GM12878 (cell line): ENCODE measurements at regions not wholly inside any gene's neighbourhood (a gene's known extent, or its start where the extent isn't known, plus 50 kb on each side); places are given as distances from the start of the nearest gene placed in this dataset.

Experiments
- ATAC-seq: fragments of 200-7000 bp; cut with Tn5 transposase; 3 replicates; pipeline ENCODE4 v1.9.1; 2020; ENCODE audit warnings: mild to moderate bottlenecking, moderate library complexity
- BruUV-seq: library from RNA; stranded (reverse); fragments of 400-500 nt; replicated peaks from 2 replicates; lab custom pipeline; 2021; lab: Mats Ljungman, UMichigan
- CTCF ChIA-PET: fragments of 300-600 bp; sonication (Branson Sonifier 250); formaldehyde crosslinking; extraction: SDS; loops from one replicate; lab custom pipeline; 2021; ENCODE audit warnings: inconsistent platforms; lab: Yijun Ruan, JAX
- POLR2A ChIA-PET: fragments of 350-600 bp; formaldehyde crosslinking; extraction: SDS; loops from one replicate; lab custom pipeline; 2021; ENCODE audit warnings: inconsistent platforms; lab: Charles Lee
- RAD21 ChIA-PET: fragments of 300-600 bp; sonication (Branson Sonifier 250); formaldehyde crosslinking; loops from one replicate; lab custom pipeline; 2023; ENCODE audit warnings: antibody characterized with exemption; ENCODE audit not compliant: unreplicated experiment; lab: Charles Lee
- SMC1A ChIA-PET: fragments of 300-600 bp; sonication (Branson Sonifier 250); formaldehyde crosslinking; loops from one replicate; lab custom pipeline; 2023; ENCODE audit not compliant: unreplicated experiment, uncharacterized antibody; lab: Charles Lee
- DNase-seq: peaks from one replicate; pipeline ENCODE4 v3.0.0-alpha.2; 2011; ENCODE audit warnings: low read depth, low spot score
- FAIRE-seq: peaks from 3 replicates; lab custom pipeline; 2011; peaks lifted over from hg19 to GRCh38; lab: Jason Lieb, UNC
- H2AFZ ChIP-seq: 2 replicates; pipeline ENCODE4 v1.6.0; 2011; ENCODE audit warnings: low read depth, low read length, control low read depth; ENCODE audit not compliant: control insufficient read depth
- H3K27ac ChIP-seq: 2 replicates; pipeline ENCODE4 v1.5.1; 2011; ENCODE audit warnings: control low read depth; ENCODE audit not compliant: control insufficient read depth, insufficient read depth
- H3K27me3 ChIP-seq, 2 experiments: replicated peaks in 1 of 2; 2 replicates each; pipeline versions ENCODE4 v1.6.0 to v1.6.1; 2011; ENCODE audit warnings: low read length in 1 of 2; ENCODE audit not compliant: control insufficient read depth in 2 of 2, insufficient read depth in 2 of 2
- H3K36me3 ChIP-seq, 2 experiments: 2 replicates each; pipeline ENCODE4 v1.5.1; 2011; ENCODE audit warnings: low read length in 1 of 2; ENCODE audit not compliant: control insufficient read depth in 2 of 2, insufficient read depth in 2 of 2
- H3K4me1 ChIP-seq: 2 replicates; pipeline ENCODE4 v1.6.1; 2011; ENCODE audit warnings: mild to moderate bottlenecking, low read length, moderate library complexity, mixed read lengths; ENCODE audit not compliant: control insufficient read depth, insufficient read depth
- H3K4me2 ChIP-seq: 2 replicates; pipeline ENCODE4 v1.6.0; 2011; ENCODE audit warnings: control low read depth; ENCODE audit not compliant: control insufficient read depth, insufficient read depth
- H3K4me3 ChIP-seq: fragments of 200-600 bp; sonication (generic); 2 replicates; pipeline ENCODE4 v1.5.1; 2016
- H3K79me2 ChIP-seq: 2 replicates; pipeline ENCODE4 v1.6.0; 2011; ENCODE audit warnings: low read length; ENCODE audit not compliant: control insufficient read depth, insufficient read depth
- H3K9ac ChIP-seq: 2 replicates; pipeline ENCODE4 v1.8.0; 2011; ENCODE audit warnings: low read length, control low read depth, mixed read lengths; ENCODE audit not compliant: control insufficient read depth, insufficient read depth
- H3K9me3 ChIP-seq: replicated peaks from 3 replicates; pipeline ENCODE4 v1.5.1; 2011; ENCODE audit warnings: mild to moderate bottlenecking, low read length; ENCODE audit not compliant: control insufficient read depth, insufficient read depth
- H4K20me1 ChIP-seq: 2 replicates; pipeline ENCODE4 v1.6.0; 2011; ENCODE audit not compliant: control insufficient read depth, insufficient read depth
- ASH2L ChIP-seq: fragments of 300-600, 200-600 bp; sonication (generic); IDR thresholded peaks from 2 replicates; pipeline ENCODE4 v1.6.1; 2017; ENCODE audit warnings: low read depth, mild to moderate bottlenecking, borderline replicate concordance
- ATF2 ChIP-seq: IDR thresholded peaks from 2 replicates; pipeline ENCODE4 v1.6.1; 2012; ENCODE audit warnings: low read length, inconsistent platforms
- CREM ChIP-seq: IDR thresholded peaks from 2 replicates; pipeline ENCODE4 v1.6.1; 2014; ENCODE audit warnings: antibody characterized with exemption, low read depth
- FOXK2 ChIP-seq: fragments of 450-650 bp; IDR thresholded peaks from 2 replicates; pipeline ENCODE4 v1.6.1; 2017; ENCODE audit warnings: mild to moderate bottlenecking, moderate library complexity
- HDGF ChIP-seq: fragments of 450-650 bp; IDR thresholded peaks from 2 replicates; pipeline ENCODE4 v1.6.1; 2016; ENCODE audit warnings: antibody characterized with exemption
- IRF4 ChIP-seq: IDR thresholded peaks from 2 replicates; pipeline ENCODE4 v1.6.1; 2011; ENCODE audit warnings: low read depth, low read length
- MAX ChIP-seq: IDR thresholded peaks from 2 replicates; pipeline ENCODE4 v1.6.1; 2012; ENCODE audit warnings: low read depth, low read length, improper control_type of control experiment
- NFXL1 ChIP-seq: fragments of 450-650 bp; IDR thresholded peaks from 2 replicates; pipeline ENCODE4 v1.6.1; 2017; ENCODE audit warnings: antibody characterized with exemption, mild to moderate bottlenecking, borderline replicate concordance
- NFYB ChIP-seq: IDR thresholded peaks from 2 replicates; pipeline ENCODE4 v1.6.1; 2011; ENCODE audit warnings: low read depth, mild to moderate bottlenecking, low read length, improper control_type of control experiment, moderate library complexity; ENCODE audit not compliant: insufficient read depth
- NR2C1 ChIP-seq: fragments of 450-650 bp; IDR thresholded peaks from 2 replicates; pipeline ENCODE4 v1.6.1; 2017; ENCODE audit warnings: antibody characterized with exemption, mild to moderate bottlenecking, moderate library complexity
- PKNOX1 ChIP-seq: fragments of 450-650 bp; IDR thresholded peaks from 2 replicates; pipeline ENCODE4 v1.6.1; 2016; ENCODE audit warnings: mild to moderate bottlenecking
- PRDM15 ChIP-seq: fragments of 450-650 bp; formaldehyde crosslinking; IDR thresholded peaks from 2 replicates; pipeline ENCODE4 v1.4.0; 2020; ENCODE audit warnings: mild to moderate bottlenecking, moderate library complexity
- SRF ChIP-seq, 2 experiments: IDR thresholded peaks; 2 replicates each; pipeline ENCODE4 v1.6.1; 2011; ENCODE audit warnings: low read depth in 2 of 2, low read length in 2 of 2, mild to moderate bottlenecking in 1 of 2, moderate library complexity in 1 of 2
- TBL1XR1 ChIP-seq: IDR thresholded peaks from 2 replicates; pipeline ENCODE4 v1.6.1; 2012; ENCODE audit warnings: low read depth, low read length, improper control_type of control experiment
- WRNIP1 ChIP-seq: IDR thresholded peaks from 2 replicates; pipeline ENCODE4 v1.6.1; 2011; ENCODE audit warnings: low read depth, low read length, improper control_type of control experiment, borderline replicate concordance
- ZBTB4 ChIP-seq: fragments of 450-650 bp; formaldehyde crosslinking; IDR thresholded peaks from 2 replicates; pipeline ENCODE4 v1.4.0; 2022; ENCODE audit warnings: mild to moderate bottlenecking, moderate library complexity
- ZNF24 ChIP-seq: fragments of 450-650 bp; IDR thresholded peaks from 2 replicates; pipeline ENCODE4 v1.6.1; 2017; ENCODE audit warnings: antibody characterized with exemption, mild to moderate bottlenecking
- WGBS: methylation state at CpG from one replicate; pipeline ENCODE4 v1.1.6; 2016; ENCODE audit warnings: low lambda C conversion rate; ENCODE audit not compliant: insufficient replicate concordance, insufficient coverage; ENCODE audit errors: missing lambda C conversion rate; 5-methylcytosine and 5-hydroxymethylcytosine counted together
- in situ Hi-C: fragments of 300-500 bp; cut with MboI; formaldehyde crosslinking; loops from 9 replicates; pipeline ENCODE4 v1.14.3; 2018; ENCODE audit warnings: mixed read lengths
- intact Hi-C: fragments of 100-400 bp; cut with micrococcal nuclease; formaldehyde crosslinking; loops from one replicate; pipeline ENCODE4 v1.14.2; 2022; ENCODE audit not compliant: unreplicated experiment

- Histone ChIP-seq H3K27me3 (no peaks in the 10 kb centered on the region), H3K9me3 (no peaks in the 10 kb centered on the region), H2AFZ (no peak overlapping the region), H3K4me2 (no peak overlapping the region), H3K4me3 (no peak overlapping the region), H3K9ac (no peak overlapping the region), H3K4me1 (no peaks in the 10 kb centered on the region), H3K79me2 (no peaks in the 10 kb centered on the region), H4K20me1 (no peaks in the 10 kb centered on the region), H3K36me3 (no peaks in the 10 kb centered on the region), H3K27ac (no peak overlapping the region)
- FAIRE-seq (no peak), DNase-seq (no peak), ATAC-seq (no peak)
- POLR2A ChIA-PET = no interaction called here
- in situ Hi-C loops = no loop called here
- RAD21 ChIA-PET = no interaction called here
- SMC1A ChIA-PET = no interaction called here
- WGBS = 0% methylated on average over 1 of the region's 1 CpG
- intact Hi-C loops = no loop called here
- CTCF ChIA-PET = no interaction called here
- BruUV-seq = no TSS peak
- TF ChIP-seq HDGF (no peak), ZNF24 (no peak), PKNOX1 (no peak), TBL1XR1 (no peak), WRNIP1 (no peak), FOXK2 (no peak), NFXL1 (no peak), CREM (no peak), IRF4 (no peak), NR2C1 (no peak), ZBTB4 (no peak), NFYB (no peak), ASH2L (no peak), ATF2 (no peak), MAX (no peak), SRF (IDR thresholded peaks at IDR 0.05; ENCODE audit: low read depth in 2 of 2, low read length in 2 of 2) (no peak), PRDM15 (CRISPR knock-in tag) (no peak)
These were observed 282.4 kb upstream of the GRM7 start for GRCh38 chr3:6578526-6578925.
